ENCODE measurements at regions not wholly inside any gene's neighbourhood (a gene's known extent, or its start where the extent isn't known, plus 50 kb on each side); places are given as distances from the start of the nearest gene placed in this dataset.

DNA sequence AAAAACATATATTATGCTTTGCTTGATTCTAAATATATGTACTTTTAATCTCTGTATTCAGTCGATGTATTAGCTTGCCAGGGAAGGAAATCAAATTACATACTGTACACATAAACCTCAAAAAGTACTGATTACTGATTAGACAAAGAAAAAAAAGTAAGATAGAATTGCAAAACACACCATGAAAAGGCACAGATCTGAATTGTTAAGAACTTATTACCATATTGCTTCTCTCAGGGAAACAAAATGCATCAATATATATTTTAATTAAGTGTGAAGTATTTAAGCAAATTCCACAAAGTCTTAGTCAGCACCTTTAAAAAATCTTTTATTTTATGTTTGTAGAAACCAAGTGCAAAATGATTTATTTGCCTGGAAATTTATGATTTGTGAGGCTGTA lies 309.3 kb downstream of the RNF144A start:
- ATAC-seq = no peak

GRCh38 chr2:7233126-7233525 lies 315.9 kb downstream of the RNF144A start:
- no peak for ATAC-seq

- no peak for ATAC-seq
Measured at GRCh38 chr2:7237466-7237865, 320.3 kb downstream of the RNF144A start.

GRCh38 chr2:7239078-7239477 lies 321.9 kb downstream of the RNF144A start:
- ATAC-seq = no peak

DNA sequence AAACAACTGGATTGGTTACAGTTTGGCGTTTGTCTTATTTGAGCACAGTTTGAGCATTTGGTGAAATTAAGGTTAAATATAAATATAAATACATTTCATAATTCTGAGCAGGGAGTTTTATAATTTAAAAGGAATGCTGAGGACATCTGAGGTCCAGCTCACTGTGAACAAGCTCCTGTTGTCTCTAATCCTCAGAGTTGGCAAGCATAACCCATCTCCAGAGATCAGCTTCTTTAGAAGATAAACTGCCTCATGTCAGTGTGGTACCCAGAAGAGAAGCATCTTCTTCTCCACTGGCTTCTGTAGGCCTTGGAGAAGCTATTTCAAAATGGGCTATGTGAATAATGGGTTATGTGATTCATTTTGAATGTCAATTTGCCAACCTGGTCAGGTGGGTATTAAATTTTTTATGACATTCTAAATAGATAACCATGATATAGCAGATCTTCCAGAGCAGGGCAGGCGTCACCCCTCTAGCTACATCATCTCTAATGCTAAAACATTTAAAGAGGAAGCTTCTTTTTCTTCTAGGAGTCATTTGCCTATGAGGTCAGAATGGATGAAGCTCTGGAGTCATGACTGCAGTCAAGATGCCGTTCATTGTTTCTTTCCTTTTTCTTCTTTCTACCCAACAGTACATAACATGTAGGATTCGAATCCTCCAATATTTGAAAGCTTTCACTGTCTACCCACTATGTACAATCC lies 324.0 kb downstream of the RNF144A start:
- no peak for ATAC-seq

DNA sequence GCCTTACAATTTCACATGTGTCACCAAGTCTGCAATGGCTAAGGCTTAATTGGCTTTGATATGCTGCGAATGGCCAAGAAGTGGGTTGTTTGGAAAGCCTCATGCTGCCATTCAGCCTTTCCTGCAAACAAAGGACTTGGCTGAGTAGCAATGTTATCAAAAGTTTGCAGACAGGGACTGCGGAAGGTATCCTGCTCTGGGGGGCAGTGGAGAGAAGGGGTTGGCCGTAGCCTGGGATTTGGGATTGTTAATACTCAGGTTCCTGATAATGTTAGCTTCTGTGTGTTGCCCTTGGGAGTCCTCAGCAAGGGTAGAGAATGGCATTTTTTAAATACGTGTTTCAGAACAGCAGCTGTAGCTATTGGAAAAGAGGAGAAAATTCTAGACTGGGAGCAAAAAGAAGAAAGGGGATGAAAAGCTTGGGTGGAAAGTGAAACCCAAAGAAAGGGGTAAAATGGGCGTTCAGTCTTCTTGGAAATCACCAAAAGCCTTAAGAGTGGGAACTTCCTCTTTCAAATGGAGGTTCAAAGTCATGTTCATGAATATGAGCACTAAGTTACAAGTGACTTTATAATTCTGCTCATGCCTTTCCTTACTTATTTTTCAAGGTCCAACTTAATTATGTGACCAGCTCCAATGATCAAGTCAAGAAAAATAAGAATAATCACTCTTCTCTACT lies 325.1 kb downstream of the RNF144A start:
- ATAC-seq = no peak

DNA sequence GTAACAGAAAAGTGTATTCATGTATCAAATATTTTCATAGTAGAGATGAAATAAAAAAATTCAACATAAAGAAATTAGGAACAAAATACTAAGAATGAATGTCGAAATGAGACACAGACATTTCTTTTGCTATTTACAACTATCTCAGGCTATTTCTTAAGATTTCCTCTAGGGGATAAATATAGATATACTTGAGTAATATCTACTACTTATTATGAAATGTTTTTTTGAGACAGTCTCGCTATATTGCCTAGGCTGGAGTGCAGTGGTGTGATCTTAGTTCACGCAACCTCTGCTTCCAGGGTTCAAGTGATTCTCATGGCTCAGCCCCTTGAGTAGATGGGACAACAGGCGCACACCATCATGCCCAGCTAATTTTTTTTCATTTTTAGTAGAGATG lies 326.1 kb downstream of the RNF144A start:
- no peak for ATAC-seq

- ATAC-seq = no peak
Measured at GRCh38 chr2:7256377-7256776, 339.2 kb downstream of the RNF144A start.

GRCh38 chr2:7262727-7263126 lies 345.5 kb downstream of the RNF144A start:
- ATAC-seq = no peak

DNA sequence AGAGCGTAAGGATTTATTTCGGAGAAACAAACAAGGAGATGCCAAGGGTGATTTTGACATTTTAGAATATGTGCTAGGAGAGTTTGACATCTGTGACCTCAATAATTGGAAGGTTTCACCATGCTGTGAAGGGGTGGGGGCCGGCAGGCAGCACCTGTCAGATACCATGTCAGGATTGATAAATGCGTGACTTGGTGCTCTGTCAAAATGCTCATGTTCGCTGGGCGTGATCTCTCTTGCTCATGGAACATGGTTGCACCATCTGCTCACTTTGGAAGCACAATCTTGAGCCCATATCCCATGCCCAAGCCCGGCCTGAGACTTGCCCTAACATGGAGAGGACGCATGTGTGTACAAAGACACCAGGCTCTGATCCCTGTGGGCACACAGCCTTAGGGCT lies 347.6 kb downstream of the RNF144A start:
- no peak for ATAC-seq

DNA sequence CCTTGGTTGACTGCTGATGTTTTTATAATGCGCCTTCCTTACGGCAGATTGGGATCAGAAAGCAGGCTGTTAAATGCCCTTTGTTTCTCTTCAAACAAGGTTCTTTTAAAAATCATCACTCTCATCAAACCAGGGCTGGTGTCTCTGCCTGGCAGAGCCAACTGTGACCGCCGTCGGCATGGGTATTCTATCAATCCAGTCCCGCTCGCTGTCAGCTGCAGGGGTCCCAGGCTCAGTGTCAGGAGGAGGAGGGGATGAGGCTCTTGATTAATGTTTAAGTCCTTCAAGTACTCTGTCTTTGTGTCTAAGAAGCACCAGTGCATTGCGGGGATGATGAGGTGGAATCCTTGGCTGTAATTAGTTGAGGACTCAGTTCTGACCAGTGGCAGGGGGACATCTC lies 348.1 kb downstream of the RNF144A start:
- no peak for ATAC-seq

- no peak for ATAC-seq
Measured at GRCh38 chr2:7269106-7269643, 352.0 kb downstream of the RNF144A start.

GRCh38 chr2:7270011-7270431 lies 352.8 kb downstream of the RNF144A start:
- no peak for ATAC-seq

DNA sequence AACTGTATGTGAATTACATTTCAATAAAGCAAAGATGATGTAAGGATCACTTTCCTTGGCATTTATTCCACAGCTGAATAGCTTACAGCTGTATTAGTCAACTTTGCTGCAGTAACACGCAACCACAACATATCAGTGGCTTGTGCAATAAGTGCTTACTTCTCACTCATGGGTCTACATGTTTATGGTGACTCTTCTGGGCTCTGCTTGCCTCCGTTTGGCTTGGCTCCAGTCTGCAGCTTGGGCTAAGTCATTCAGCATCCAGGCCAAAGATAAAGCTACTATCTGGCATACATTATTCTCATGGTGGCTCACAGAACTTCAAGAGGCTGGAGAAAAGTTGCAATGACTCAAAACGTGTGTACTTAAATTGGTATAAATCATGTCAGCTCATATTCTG lies 355.0 kb downstream of the RNF144A start:
- no peak for ATAC-seq

GRCh38 chr2:7278984-7279383 lies 361.8 kb downstream of the RNF144A start:
- no peak for ATAC-seq

- no peak for ATAC-seq
Measured at GRCh38 chr2:7279421-7279949, 362.3 kb downstream of the RNF144A start.

DNA sequence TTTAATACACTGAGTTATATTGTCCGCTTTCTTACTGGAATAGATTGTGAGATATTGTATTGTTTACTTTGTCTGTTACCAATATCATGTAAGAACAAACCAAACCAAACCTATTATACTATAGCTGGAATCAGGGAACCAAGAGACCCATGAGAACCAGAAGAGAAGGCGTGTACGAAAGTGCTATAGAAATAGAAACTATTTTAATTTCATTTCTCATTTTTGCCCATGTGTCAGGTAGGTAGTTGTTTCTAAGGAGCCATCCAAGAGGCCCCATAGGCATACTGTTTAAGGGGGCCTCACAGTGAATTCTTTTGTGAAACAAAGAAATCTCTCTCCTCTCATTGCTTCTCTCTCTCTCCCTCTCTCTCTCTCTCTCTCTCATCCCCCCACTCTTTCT lies 363.6 kb downstream of the RNF144A start:
- no peak for ATAC-seq

DNA sequence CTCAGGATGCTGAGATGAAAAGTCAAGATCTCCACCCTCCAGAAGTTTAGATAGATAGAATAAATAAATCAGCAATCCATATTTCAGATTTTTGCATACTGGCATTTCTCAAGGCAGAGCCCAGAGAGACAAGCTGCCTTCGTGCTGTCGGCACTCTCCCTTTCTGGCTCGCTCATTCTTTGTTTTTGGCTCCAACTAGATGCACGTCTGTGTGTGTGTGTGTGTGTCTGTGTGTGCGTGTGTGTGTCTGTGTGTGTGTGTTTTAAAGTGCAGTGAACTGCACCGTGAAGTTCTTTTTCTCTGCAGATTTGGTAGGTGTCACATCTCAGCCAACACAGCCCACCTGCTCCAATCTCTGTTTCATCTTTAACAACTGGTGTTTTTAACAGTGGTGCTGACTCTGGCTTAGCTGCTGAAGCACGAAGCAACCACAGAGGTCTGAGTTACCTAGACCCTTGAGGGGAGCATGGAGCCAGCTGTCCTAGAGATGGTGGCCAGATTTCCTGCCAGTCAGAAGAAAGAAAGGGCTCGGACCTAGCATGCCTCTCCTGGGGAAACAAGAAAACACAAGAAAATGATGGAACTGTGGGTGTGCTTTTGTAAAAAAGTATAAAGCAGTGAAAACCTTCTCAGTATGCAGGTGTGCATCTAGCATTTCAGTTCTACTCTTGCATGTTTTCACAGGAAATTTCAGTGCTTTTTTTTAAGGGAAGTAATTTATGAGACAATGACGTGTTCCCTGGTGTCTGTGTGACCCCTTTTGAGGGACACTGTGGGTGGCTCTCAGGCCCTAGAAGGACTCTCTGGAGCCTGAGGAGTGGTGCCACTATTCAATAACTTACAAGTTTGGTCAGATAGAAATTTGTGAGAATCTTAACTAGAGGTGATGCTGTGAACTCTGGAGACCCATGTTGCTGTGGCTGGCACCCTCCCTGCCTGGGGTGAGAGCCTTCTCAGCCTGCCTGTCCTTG lies 364.3 kb downstream of the RNF144A start:
- no peak for ATAC-seq

DNA sequence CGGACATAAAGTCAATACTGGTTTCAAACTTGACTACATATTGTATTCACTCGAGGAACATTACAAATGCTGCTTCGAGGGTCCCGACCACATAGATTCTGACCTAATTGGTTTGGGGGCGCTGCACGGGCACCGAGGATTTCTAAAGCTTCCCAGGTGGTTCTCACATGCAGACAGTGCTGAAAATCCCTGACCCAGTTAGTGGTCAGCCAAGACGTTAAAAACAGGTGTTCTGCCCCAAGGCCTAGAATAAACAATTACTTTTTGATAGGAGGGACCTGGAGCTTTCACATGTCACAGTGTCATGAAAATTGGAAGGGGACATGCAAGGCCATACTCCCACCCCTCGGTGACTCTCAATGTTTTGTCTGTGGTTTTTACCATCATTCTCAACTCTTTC lies 368.9 kb downstream of the RNF144A start:
- no peak for ATAC-seq

DNA sequence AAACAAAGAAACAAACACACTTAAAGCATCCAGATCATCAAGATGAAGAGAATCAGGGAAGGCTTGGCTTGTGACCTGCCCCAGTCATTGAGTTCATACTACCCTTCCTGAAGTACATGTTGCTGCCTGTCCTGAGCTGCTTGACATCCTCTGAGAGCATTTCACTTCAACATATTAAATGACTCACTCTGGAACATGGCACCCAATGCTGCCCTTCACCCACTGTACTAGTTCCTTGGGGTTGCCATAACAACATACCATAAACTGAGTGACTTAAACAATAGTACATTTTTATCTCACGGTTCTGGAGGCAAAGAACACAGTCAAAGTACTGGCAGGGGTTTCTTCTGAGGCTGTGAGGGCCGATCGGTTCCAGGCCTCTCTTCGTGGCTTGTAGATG lies 371.3 kb downstream of the RNF144A start:
- ATAC-seq = no peak

DNA sequence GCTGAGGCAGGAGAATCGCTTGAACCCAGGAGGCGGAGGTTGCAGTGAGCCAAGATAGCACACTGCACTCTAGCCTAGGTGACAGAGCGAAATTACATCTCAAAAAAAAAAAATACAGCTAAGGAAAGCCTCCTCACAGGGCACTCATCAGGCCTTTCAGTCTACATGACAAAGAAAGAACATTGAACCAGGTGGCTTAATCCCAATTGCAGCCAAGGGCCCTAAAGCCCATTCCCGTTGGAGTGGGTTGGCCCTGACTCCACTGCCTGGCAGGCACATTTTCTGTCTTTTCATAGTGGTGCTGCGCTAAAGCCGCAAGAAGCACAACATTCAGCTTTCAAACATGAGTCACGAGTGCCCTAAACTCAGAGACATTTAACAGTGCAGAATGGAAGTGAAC lies 372.5 kb downstream of the RNF144A start:
- no peak for ATAC-seq

DNA sequence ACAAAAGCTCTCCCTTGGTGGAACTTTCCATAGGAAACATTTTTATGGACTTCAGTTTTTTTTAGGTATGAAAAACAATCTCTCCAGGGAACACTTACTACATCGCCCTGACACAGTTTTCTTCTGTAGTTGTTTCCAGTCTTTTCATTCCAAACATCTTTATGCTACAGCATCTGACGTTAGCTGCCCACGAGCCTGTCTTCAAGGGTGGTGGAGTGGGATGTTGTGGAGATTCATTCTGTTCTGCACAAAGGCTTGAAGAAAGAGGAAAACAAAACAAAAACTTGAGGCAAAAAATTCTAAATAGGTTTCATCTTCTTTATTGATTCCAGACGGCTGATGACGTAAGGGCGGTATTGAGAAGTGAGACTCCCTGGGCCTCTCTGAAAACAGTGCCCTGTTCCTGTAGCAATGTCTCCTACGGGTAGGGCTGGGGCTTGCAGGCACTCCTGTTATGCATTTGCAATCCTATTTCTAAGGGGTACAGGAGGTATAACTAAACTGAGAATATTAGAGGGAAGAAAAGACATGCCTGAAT lies 375.0 kb downstream of the RNF144A start:
- ATAC-seq = no peak

GRCh38 chr2:7309582-7309981 lies 392.4 kb downstream of the RNF144A start:
- ATAC-seq = no peak
